Activated naive CD8-positive, alpha-beta T cell treated with anti-CD3 and anti-CD28 coated beads for 36 hours (primary cell): ENCODE measurements at regions not wholly inside any gene's neighbourhood (a gene's known extent, or its start where the extent isn't known, plus 50 kb on each side); places are given as distances from the start of the nearest gene placed in this dataset.

Source experiments
- DNase-seq: peaks from one replicate; pipeline ENCODE4 v3.0.0; 2021
- H3K27ac Mint-ChIP-seq: one replicate; pipeline ENCODE4 v1.8.0; 2022; ENCODE audit warnings: mild to moderate bottlenecking, moderate library complexity, mixed read lengths
- H3K27me3 Mint-ChIP-seq: one replicate; pipeline ENCODE4 v1.8.0; 2022; ENCODE audit warnings: mild to moderate bottlenecking, mixed read lengths
- H3K36me3 Mint-ChIP-seq: one replicate; pipeline ENCODE4 v1.8.0; 2021; ENCODE audit warnings: mild to moderate bottlenecking, mixed read lengths
- H3K4me1 Mint-ChIP-seq: one replicate; pipeline ENCODE4 v1.8.0; 2021; ENCODE audit warnings: mixed read lengths
- H3K4me3 Mint-ChIP-seq: one replicate; pipeline ENCODE4 v1.8.0; 2022; ENCODE audit warnings: mild to moderate bottlenecking, moderate library complexity, mixed read lengths
- H3K9me3 Mint-ChIP-seq: one replicate; pipeline ENCODE4 v1.8.0; 2022; ENCODE audit warnings: mixed read lengths

GRCh38 chr3:197356741-197357140 lies 58.3 kb upstream of the DLG1 start:
- Mint-ChIP-seq H3K4me1 (no peaks in the 10 kb centered on the region), H3K27me3 (peaks cover 3% of the 10 kb centered on the region), H3K4me3 (no peak overlapping the region), H3K9me3 (peaks cover 19% of the 10 kb centered on the region), H3K27ac (no peak overlapping the region), H3K36me3 (peaks cover 7% of the 10 kb centered on the region)
- DNase-seq: no peak

DNA sequence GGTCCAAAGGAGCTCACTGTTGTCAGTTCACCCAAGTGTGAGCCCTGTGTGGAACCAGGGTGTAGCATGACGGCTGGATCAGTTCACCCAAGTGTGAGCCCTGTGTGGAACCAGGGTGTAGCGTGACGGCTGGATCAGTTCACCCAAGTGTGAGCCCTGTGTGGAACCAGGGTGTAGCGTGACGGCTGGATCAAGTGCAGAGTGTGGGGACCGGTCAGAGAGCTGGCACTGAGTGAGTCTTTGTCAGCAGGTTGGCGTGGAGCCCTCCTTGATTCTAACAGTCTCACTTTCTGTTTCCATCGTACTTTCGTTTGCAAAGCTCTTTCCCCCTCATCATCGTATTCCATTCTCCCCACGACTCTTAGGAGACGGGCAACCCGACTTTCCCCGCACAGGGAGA lies 57.9 kb upstream of the DLG1 start:
- H3K4me1 Mint-ChIP-seq: no peaks in the 10 kb centered on the region
- peaks cover 3% of the 10 kb centered on the region for H3K27me3 Mint-ChIP-seq
- H3K27ac Mint-ChIP-seq: no peak overlapping the region
- H3K4me3 Mint-ChIP-seq: no peak overlapping the region
- peaks cover 6% of the 10 kb centered on the region for H3K36me3 Mint-ChIP-seq
- no peak for DNase-seq
- peaks cover 18% of the 10 kb centered on the region for H3K9me3 Mint-ChIP-seq

DNA sequence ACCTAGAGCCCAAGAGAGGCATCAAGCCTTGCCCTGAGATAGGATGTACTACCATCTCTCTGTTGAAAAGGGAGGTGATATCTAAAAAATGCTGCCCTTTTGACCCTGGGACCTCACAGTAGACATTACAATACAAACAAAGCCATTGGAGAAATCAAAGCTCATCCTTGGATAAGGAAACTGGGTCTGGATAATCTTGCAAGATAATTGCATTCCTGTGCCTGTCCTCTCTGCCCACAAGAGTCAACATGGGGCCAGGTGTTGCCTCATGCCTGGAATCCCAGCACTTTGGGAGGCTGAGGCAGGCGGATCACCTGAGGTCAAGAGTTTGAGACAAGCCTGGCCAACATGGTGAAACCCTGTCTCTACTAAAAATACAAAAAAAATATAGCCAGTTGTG lies 57.3 kb upstream of the DLG1 start:
- Mint-ChIP-seq H3K9me3 (peaks cover 14% of the 10 kb centered on the region), H3K4me1 (no peaks in the 10 kb centered on the region), H3K27ac (no peak overlapping the region), H3K4me3 (no peak overlapping the region), H3K36me3 (peaks cover 4% of the 10 kb centered on the region), H3K27me3 (peaks cover 3% of the 10 kb centered on the region)
- DNase-seq: no peak

DNA sequence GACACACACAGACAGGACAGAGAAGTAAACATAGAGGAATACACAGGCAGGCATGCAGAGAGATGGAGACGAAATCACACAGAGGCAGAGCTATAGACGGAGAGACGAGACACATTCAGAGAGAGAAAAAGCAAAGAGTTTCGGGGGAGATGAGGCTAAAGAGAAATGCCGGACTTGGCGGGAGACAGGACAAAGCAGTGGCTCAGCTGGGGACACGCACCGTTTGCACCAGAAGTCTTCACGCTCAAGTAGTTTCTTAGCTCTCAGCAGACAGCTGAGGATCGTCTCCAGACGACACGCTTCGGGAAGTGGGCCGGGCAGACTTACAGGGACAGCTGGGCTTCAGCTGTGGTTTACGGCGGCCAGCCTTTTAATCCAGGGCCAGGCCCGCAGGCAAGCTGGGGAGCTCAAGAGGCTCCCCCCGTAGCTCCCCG lies 56.2 kb upstream of the DLG1 start:
- H3K27me3 Mint-ChIP-seq: peaks cover 3% of the 10 kb centered on the region
- H3K4me1 Mint-ChIP-seq: no peaks in the 10 kb centered on the region
- H3K4me3 Mint-ChIP-seq: no peak overlapping the region
- H3K9me3 Mint-ChIP-seq: peaks cover 5% of the 10 kb centered on the region
- H3K27ac Mint-ChIP-seq: no peak overlapping the region
- H3K36me3 Mint-ChIP-seq: no peaks in the 10 kb centered on the region
- no peak for DNase-seq

- H3K27ac Mint-ChIP-seq: no peak overlapping the region
- DNase-seq: no peak
- H3K4me3 Mint-ChIP-seq: no peak overlapping the region
- no peaks in the 10 kb centered on the region for H3K36me3 Mint-ChIP-seq
- peaks cover 2% of the 10 kb centered on the region for H3K9me3 Mint-ChIP-seq
- no peaks in the 10 kb centered on the region for H3K4me1 Mint-ChIP-seq
- H3K27me3 Mint-ChIP-seq: peaks cover 3% of the 10 kb centered on the region
Measured at GRCh38 chr3:197353867-197354567, 55.6 kb upstream of the DLG1 start.

DNA sequence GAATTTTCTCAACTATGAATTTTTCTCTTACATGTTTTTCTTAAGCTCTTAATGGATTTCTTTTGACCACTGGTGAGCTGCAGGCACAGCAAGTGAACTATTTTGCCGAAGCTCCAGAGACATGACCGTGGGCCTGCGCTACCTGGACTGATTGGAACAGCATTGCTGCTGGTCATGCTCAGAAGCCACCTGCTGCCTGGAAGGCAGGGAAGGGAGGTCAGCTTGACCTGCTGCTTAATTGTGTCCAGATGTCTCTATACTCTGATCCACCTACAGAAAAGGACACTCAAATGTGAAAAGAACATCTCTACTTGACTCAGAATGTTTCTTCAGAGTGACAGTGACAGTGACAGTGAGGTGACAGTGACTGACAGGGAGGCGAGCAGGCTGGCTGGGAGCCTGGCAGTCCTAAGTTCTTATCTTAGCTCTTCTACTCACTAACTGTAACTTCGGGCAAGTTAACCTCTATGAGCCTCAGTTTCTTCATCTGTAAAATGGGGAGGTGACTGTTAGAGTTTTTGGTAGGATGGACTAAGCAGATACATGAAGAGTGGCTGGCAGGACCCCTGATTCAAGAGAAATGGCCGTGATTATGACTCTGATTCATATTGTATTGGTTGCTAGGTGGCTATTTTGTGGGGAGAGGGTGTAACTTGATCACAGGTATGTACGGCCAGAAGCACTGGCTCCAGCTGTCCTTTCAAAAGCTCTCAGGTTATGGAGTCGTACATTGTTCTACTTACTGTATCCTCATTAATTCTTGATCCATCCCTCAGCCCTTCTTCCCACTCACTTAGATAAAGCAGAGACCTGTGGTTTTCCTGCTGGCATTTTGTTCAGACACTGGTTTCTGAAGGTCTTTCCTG lies 54.8 kb upstream of the DLG1 start:
- Mint-ChIP-seq H3K4me3 (no peak overlapping the region), H3K4me1 (no peaks in the 10 kb centered on the region), H3K36me3 (no peaks in the 10 kb centered on the region), H3K27ac (no peak overlapping the region), H3K9me3 (no peaks in the 10 kb centered on the region), H3K27me3 (peaks cover 3% of the 10 kb centered on the region)
- no peak for DNase-seq

- DNase-seq: no peak
- H3K4me3 Mint-ChIP-seq: no peak overlapping the region
- no peaks in the 10 kb centered on the region for H3K36me3 Mint-ChIP-seq
- H3K4me1 Mint-ChIP-seq: no peaks in the 10 kb centered on the region
- H3K9me3 Mint-ChIP-seq: no peaks in the 10 kb centered on the region
- H3K27me3 Mint-ChIP-seq: peaks cover 3% of the 10 kb centered on the region
- no peak overlapping the region for H3K27ac Mint-ChIP-seq
Measured at GRCh38 chr3:197352382-197352781, 54.0 kb upstream of the DLG1 start.

DNA sequence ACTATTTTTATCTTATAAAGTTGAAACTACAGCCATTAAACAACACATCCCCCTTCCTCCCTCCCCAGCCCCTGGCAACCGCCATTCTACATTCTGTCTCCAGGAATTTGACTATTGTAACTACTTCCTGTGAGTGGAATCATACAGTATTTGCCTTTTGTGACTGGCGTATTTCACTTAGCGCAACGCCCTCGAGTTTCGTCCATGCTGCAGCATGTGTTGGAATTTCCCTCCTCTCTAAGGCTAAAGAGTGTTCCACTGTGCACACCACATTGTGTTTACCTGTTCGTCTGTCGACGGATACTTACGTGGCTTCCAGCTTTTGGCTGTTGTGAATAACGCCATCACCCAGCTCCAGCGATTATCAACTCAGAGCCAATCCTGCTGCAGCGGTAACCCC lies 52.0 kb upstream of the DLG1 start:
- Mint-ChIP-seq H3K4me1 (no peaks in the 10 kb centered on the region), H3K36me3 (no peaks in the 10 kb centered on the region), H3K27me3 (peaks cover 3% of the 10 kb centered on the region), H3K9me3 (no peaks in the 10 kb centered on the region), H3K4me3 (no peak overlapping the region), H3K27ac (no peak overlapping the region)
- DNase-seq: no peak

- no peaks in the 10 kb centered on the region for H3K4me1 Mint-ChIP-seq
- H3K27ac Mint-ChIP-seq: no peak overlapping the region
- peaks cover 1% of the 10 kb centered on the region for H3K27me3 Mint-ChIP-seq
- DNase-seq: no peak
- H3K9me3 Mint-ChIP-seq: no peaks in the 10 kb centered on the region
- H3K36me3 Mint-ChIP-seq: no peaks in the 10 kb centered on the region
- no peak overlapping the region for H3K4me3 Mint-ChIP-seq
Measured at GRCh38 chr3:197349368-197349767, 51.0 kb upstream of the DLG1 start.
